HG03135 (cell line): ENCODE measurements at regions not wholly inside any gene's neighbourhood (a gene's known extent, or its start where the extent isn't known, plus 50 kb on each side); places are given as distances from the start of the nearest gene placed in this dataset.
"Not testable (repeated sequence)": the region's sequence is repeated elsewhere in the genome, so short reads cannot be mapped to it uniquely, and the experiment has no call there.

Experiments
- ATAC-seq: cut with Tn5 transposase; IDR thresholded peaks from one replicate; pipeline ENCODE4 v1.9.1; 2021; ENCODE audit warnings: mild to moderate bottlenecking, moderate library complexity; ENCODE audit not compliant: unreplicated experiment

GRCh38 chr5:118554241-118554640, 434.1 kb downstream of the DTWD2 start:
- ATAC-seq, result no peak

GRCh38 chr5:118553662-118554061, 434.7 kb downstream of the DTWD2 start:
- ATAC-seq, result no peak

GRCh38 chr5:118552731-118553360, 435.5 kb downstream of the DTWD2 start:
- ATAC-seq, result no peak

GRCh38 chr5:118552146-118552545, 436.2 kb downstream of the DTWD2 start:
- no peak for ATAC-seq

GRCh38 chr5:118551716-118552115, 436.6 kb downstream of the DTWD2 start:
- no peak for ATAC-seq

- ATAC-seq, result no peak
Measured at GRCh38 chr5:118551031-118551430, 437.3 kb downstream of the DTWD2 start.

- no peak for ATAC-seq
Measured at GRCh38 chr5:118548761-118549720, 439.3 kb downstream of the DTWD2 start.

- ATAC-seq, result no peak
Measured at GRCh38 chr5:118545470-118545869, 442.9 kb downstream of the DTWD2 start.

GRCh38 chr5:118544887-118545449, 443.4 kb downstream of the DTWD2 start:
- ATAC-seq, result no peak

GRCh38 chr5:118533923-118534322, 454.4 kb downstream of the DTWD2 start:
- no peak for ATAC-seq

GRCh38 chr5:118533156-118533555, 455.2 kb downstream of the DTWD2 start:
- ATAC-seq, result no peak

GRCh38 chr5:118531276-118531675, 457.1 kb downstream of the DTWD2 start:
- no peak for ATAC-seq

- no peak for ATAC-seq
Measured at GRCh38 chr5:118529361-118530144, 458.8 kb downstream of the DTWD2 start.

- no peak for ATAC-seq
Measured at GRCh38 chr5:118522626-118523025, 465.7 kb downstream of the DTWD2 start.

GRCh38 chr5:118520771-118521415, 467.5 kb downstream of the DTWD2 start:
- ATAC-seq, result no peak

- no peak for ATAC-seq
Measured at GRCh38 chr5:118519466-118519865, 468.9 kb downstream of the DTWD2 start.

GRCh38 chr5:118518720-118519119, 469.6 kb downstream of the DTWD2 start:
- ATAC-seq, result no peak

GRCh38 chr5:118511846-118512245, 476.5 kb downstream of the DTWD2 start:
- ATAC-seq, result no peak

GRCh38 chr5:118506217-118506852, 482.0 kb downstream of the DTWD2 start:
- ATAC-seq, result peak; percentile 86

GRCh38 chr5:118502232-118502631, 486.1 kb downstream of the DTWD2 start:
- ATAC-seq, result not testable (repeated sequence)
